ENCODE measurements at regions not wholly inside any gene's neighbourhood (a gene's known extent, or its start where the extent isn't known, plus 50 kb on each side); places are given as distances from the start of the nearest gene placed in this dataset.

DNA sequence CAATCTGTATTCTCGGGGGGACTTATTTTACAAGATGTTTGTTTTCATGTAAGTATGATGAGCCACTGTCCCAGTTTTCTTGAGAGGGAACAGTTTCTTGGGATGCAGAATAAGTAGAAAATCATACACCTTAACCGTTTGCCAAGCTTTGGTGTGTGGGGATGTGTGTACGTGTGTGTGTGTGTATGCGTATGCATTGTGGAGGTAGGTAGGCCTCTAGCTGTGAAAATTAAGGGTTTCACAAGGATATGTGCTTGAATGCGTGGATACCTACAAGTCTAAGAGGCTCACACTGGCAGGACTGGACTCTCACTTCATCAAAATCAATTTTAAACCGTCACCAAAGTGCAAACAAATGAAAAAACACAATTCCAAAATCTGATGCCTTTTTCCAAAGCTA lies 204.2 kb upstream of the RBMS1 start:
- no peaks in the 10 kb centered on the region for H3K9me3 Mint-ChIP-seq (ENCODE audit: low read depth)
- no peaks in the 10 kb centered on the region for H3K4me1 Mint-ChIP-seq (ENCODE audit: low read depth)
- H3K27ac Mint-ChIP-seq: no peak overlapping the region
- no peaks in the 10 kb centered on the region for H3K27me3 Mint-ChIP-seq
- peaks cover 2% of the 10 kb centered on the region for H3K36me3 Mint-ChIP-seq
- H3K4me3 Mint-ChIP-seq: no peak overlapping the region

GRCh38 chr2:160700021-160700814 lies 206.6 kb upstream of the RBMS1 start:
- peaks cover 2% of the 10 kb centered on the region for H3K36me3 Mint-ChIP-seq
- no peaks in the 10 kb centered on the region for H3K9me3 Mint-ChIP-seq (ENCODE audit: low read depth)
- peaks cover 13% of the 10 kb centered on the region for H3K4me1 Mint-ChIP-seq (ENCODE audit: low read depth)
- H3K4me3 Mint-ChIP-seq: no peak overlapping the region
- no peaks in the 10 kb centered on the region for H3K27me3 Mint-ChIP-seq
- no peak overlapping the region for H3K27ac Mint-ChIP-seq

GRCh38 chr2:160701822-160702221 lies 208.2 kb upstream of the RBMS1 start:
- Mint-ChIP-seq H3K9me3 (ENCODE audit: low read depth) (no peaks in the 10 kb centered on the region), H3K4me1 (ENCODE audit: low read depth) (peaks cover 13% of the 10 kb centered on the region), H3K27me3 (no peaks in the 10 kb centered on the region), H3K36me3 (peaks cover 2% of the 10 kb centered on the region), H3K4me3 (no peak overlapping the region), H3K27ac (no peak overlapping the region)

- Mint-ChIP-seq H3K9me3 (ENCODE audit: low read depth) (no peaks in the 10 kb centered on the region), H3K4me3 (no peak overlapping the region), H3K27ac (no peak overlapping the region), H3K4me1 (ENCODE audit: low read depth) (peaks cover 13% of the 10 kb centered on the region), H3K27me3 (no peaks in the 10 kb centered on the region), H3K36me3 (peaks cover 2% of the 10 kb centered on the region)
These were observed 209.1 kb upstream of the RBMS1 start for GRCh38 chr2:160702754-160703153.

DNA sequence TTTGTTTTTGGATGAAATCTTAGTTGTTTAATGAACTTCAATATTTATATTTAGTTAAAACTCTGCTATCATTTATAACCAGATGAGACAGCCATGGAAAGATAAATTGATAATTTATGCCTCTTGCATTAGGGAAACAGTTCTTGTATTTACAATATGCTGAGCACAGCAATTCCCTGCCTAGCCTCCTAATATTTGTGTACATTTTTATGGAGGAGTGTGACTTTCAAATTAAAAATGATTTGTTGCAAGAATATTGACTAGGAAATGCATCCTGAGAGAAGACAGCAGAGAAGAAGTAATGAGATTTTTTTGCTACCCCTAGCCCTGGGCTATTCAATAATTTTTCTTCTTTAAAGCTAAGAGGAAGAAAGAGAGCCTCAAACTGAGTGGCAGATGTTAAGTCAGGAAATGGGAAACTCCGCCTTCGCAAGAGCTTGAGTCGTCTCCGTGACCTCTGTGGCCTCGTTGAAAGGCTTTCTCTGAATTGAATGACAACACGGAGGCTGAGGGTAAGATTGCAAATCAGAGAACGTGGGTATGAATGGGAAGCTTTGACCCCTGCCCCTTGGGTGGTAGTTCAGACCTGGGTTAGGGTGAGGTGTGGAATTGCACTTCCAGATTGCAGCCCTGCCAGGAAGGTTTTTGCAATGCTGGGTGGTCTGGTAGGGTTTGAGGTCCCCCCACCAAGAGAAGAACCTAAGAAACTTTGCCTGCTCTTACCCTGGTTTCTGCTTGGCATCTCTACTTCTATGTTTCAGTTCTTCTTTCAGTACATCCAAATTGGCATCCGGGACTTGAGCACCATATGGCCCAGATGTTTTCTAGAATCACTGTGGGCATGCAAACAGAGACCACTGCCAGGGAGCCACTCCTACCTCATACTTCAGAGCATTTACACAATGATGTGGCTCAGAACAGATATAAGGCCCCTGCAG lies 210.3 kb upstream of the RBMS1 start:
- no peaks in the 10 kb centered on the region for H3K27me3 Mint-ChIP-seq
- no peak overlapping the region for H3K4me3 Mint-ChIP-seq
- peaks cover 13% of the 10 kb centered on the region for H3K4me1 Mint-ChIP-seq (ENCODE audit: low read depth)
- H3K9me3 Mint-ChIP-seq (ENCODE audit: low read depth): no peaks in the 10 kb centered on the region
- no peak overlapping the region for H3K27ac Mint-ChIP-seq
- peaks cover 2% of the 10 kb centered on the region for H3K36me3 Mint-ChIP-seq

DNA sequence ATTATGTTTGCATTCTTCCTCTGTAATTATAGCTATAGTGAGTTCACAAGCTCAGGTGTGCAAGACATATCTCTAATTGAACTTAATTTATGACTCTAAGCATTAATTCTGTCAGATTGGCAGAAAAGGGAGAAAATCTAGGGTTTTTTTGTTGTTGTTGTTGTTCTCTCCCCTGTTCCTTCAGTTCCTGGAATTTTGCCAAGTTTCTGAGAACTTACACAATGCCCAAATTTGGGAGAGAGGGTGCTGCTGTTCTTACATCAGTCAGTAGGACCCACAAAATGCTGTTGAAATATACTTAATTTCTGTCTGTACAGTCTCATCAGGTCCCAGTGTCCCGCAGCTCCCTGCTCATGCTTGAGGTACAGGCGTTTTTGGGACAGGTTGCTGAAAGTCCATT lies 221.8 kb upstream of the RBMS1 start:
- Mint-ChIP-seq H3K9me3 (ENCODE audit: low read depth) (no peaks in the 10 kb centered on the region), H3K27me3 (no peaks in the 10 kb centered on the region), H3K4me3 (no peak overlapping the region), H3K4me1 (ENCODE audit: low read depth) (no peaks in the 10 kb centered on the region), H3K27ac (no peak overlapping the region), H3K36me3 (no peaks in the 10 kb centered on the region)

DNA sequence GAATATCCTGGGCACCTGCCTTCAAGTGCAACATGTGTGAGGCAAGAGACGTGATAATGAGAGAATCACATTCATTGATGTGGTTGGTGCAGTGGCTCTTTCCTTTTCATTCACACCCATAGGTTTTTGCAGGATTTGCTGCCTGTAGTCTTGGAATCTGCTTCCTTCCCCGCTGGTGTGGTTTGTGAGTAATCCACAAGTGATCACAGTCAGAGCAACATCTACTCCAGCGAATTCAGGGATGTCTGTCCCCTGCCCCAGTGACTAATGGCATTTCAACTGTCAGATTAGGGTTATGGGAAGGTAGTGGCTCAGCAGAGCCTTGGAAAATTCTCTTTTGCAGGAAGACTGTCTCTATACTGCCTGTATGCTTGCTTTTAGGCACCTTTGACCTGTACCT lies 225.5 kb upstream of the RBMS1 start:
- Mint-ChIP-seq H3K4me1 (ENCODE audit: low read depth) (no peaks in the 10 kb centered on the region), H3K4me3 (no peak overlapping the region), H3K27ac (no peak overlapping the region), H3K9me3 (ENCODE audit: low read depth) (no peaks in the 10 kb centered on the region), H3K27me3 (no peaks in the 10 kb centered on the region), H3K36me3 (no peaks in the 10 kb centered on the region)

DNA sequence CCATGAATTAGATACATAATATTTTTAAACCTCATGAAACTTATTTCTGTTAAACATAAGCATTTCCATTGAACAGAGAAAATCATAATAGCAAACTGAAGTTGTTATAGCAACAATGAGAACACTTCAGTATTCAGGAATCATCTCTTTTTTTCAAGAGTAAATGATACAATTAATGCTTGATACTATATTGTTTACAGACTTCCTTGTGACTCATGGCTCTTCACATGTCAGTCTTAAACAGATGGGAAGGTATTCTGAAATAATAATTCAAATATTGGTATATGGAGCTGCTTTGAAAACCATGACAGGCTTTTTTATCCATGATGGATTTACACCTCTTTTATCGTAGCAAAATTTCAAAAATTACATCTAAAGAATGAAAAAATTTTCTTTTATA lies 226.5 kb upstream of the RBMS1 start:
- Mint-ChIP-seq H3K4me1 (ENCODE audit: low read depth) (no peaks in the 10 kb centered on the region), H3K9me3 (ENCODE audit: low read depth) (no peaks in the 10 kb centered on the region), H3K4me3 (no peak overlapping the region), H3K27ac (no peak overlapping the region), H3K27me3 (no peaks in the 10 kb centered on the region), H3K36me3 (no peaks in the 10 kb centered on the region)

GRCh38 chr2:160721089-160722040 lies 227.8 kb upstream of the RBMS1 start:
- Mint-ChIP-seq H3K4me3 (no peak overlapping the region), H3K27me3 (no peaks in the 10 kb centered on the region), H3K27ac (no peak overlapping the region), H3K9me3 (ENCODE audit: low read depth) (no peaks in the 10 kb centered on the region), H3K36me3 (peaks cover 5% of the 10 kb centered on the region), H3K4me1 (ENCODE audit: low read depth) (no peaks in the 10 kb centered on the region)

GRCh38 chr2:160726046-160726445 lies 232.4 kb upstream of the RBMS1 start:
- no peaks in the 10 kb centered on the region for H3K4me1 Mint-ChIP-seq (ENCODE audit: low read depth)
- H3K9me3 Mint-ChIP-seq (ENCODE audit: low read depth): no peaks in the 10 kb centered on the region
- H3K27me3 Mint-ChIP-seq: no peaks in the 10 kb centered on the region
- peaks cover 5% of the 10 kb centered on the region for H3K36me3 Mint-ChIP-seq
- no peak overlapping the region for H3K4me3 Mint-ChIP-seq
- no peak overlapping the region for H3K27ac Mint-ChIP-seq

- no peaks in the 10 kb centered on the region for H3K9me3 Mint-ChIP-seq (ENCODE audit: low read depth)
- no peaks in the 10 kb centered on the region for H3K4me1 Mint-ChIP-seq (ENCODE audit: low read depth)
- H3K27me3 Mint-ChIP-seq: peaks cover 1% of the 10 kb centered on the region
- peaks cover 5% of the 10 kb centered on the region for H3K36me3 Mint-ChIP-seq
- H3K4me3 Mint-ChIP-seq: no peak overlapping the region
- no peak overlapping the region for H3K27ac Mint-ChIP-seq
These were observed 236.8 kb upstream of the RBMS1 start for GRCh38 chr2:160730296-160730995.

DNA sequence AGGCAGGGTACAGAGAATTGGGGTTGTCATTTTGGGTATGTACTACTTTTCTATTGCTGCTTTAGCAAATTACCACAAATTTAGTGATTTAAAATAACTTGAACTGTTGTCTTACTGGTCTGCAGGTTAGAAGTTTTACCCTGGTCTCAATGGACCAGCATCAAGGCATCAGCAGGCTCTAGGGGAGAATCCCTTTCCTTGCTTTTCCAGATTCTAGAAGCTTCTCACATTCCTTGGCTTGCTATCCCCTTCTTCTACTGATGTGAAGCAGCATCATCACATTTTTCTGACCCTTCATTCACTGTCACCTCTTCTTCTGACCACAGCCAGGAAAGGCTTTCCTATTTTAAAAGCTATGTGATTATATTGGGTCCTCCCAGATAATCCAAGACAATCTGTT lies 237.8 kb upstream of the RBMS1 start:
- Mint-ChIP-seq H3K27me3 (peaks cover 1% of the 10 kb centered on the region), H3K4me3 (no peak overlapping the region), H3K9me3 (ENCODE audit: low read depth) (no peaks in the 10 kb centered on the region), H3K4me1 (ENCODE audit: low read depth) (no peaks in the 10 kb centered on the region), H3K36me3 (no peaks in the 10 kb centered on the region), H3K27ac (no peak overlapping the region)

- Mint-ChIP-seq H3K27ac (no peak overlapping the region), H3K36me3 (no peaks in the 10 kb centered on the region), H3K27me3 (peaks cover 1% of the 10 kb centered on the region), H3K9me3 (ENCODE audit: low read depth) (no peaks in the 10 kb centered on the region), H3K4me1 (ENCODE audit: low read depth) (no peaks in the 10 kb centered on the region), H3K4me3 (no peak overlapping the region)
These were observed 238.2 kb upstream of the RBMS1 start for GRCh38 chr2:160731856-160732255.

- Mint-ChIP-seq H3K4me3 (no peak overlapping the region), H3K36me3 (no peaks in the 10 kb centered on the region), H3K27ac (no peak overlapping the region), H3K4me1 (ENCODE audit: low read depth) (no peaks in the 10 kb centered on the region), H3K9me3 (ENCODE audit: low read depth) (no peaks in the 10 kb centered on the region), H3K27me3 (peaks cover 1% of the 10 kb centered on the region)
These were observed 242.1 kb upstream of the RBMS1 start for GRCh38 chr2:160735696-160736095.
